Muscle layer of duodenum (tissue), 2 donors: ENCODE measurements at regions not wholly inside any gene's neighbourhood (a gene's known extent, or its start where the extent isn't known, plus 50 kb on each side); places are given as distances from the start of the nearest gene placed in this dataset.
"Not testable (repeated sequence)": the region's sequence is repeated elsewhere in the genome, so short reads cannot be mapped to it uniquely, and the experiment has no call there.

ENCODE experiments used
- H3K27ac ChIP-seq: one replicate; pipeline ENCODE4 v1.7.0; 2013; ENCODE audit warnings: mild to moderate bottlenecking, low read length
- H3K27me3 ChIP-seq: one replicate; pipeline ENCODE4 v1.7.0; 2013; ENCODE audit warnings: low read depth, mild to moderate bottlenecking, control low read depth, low read length
- H3K36me3 ChIP-seq, 2 donors: one replicate each; pipeline ENCODE4 v1.7.0; 2013; ENCODE audit warnings: low read length in 2 of 2, control low read depth in 1 of 2, mild to moderate bottlenecking in 1 of 2; ENCODE audit not compliant: insufficient read depth in 2 of 2, control insufficient read depth in 1 of 2
- H3K4me1 ChIP-seq, 2 donors: one replicate each; pipeline ENCODE4 v1.7.0; 2013; ENCODE audit warnings: low read length in 2 of 2, mild to moderate bottlenecking in 2 of 2, control low read depth in 1 of 2, moderate library complexity in 1 of 2; ENCODE audit not compliant: insufficient read depth in 2 of 2, control insufficient read depth in 1 of 2
- H3K4me3 ChIP-seq, 2 donors: one replicate each; pipeline ENCODE4 v1.7.0; 2013; ENCODE audit warnings: low read length in 2 of 2, low read depth in 1 of 2, mild to moderate bottlenecking in 1 of 2
- H3K9me3 ChIP-seq, 2 donors: one replicate each; pipeline ENCODE4 v1.7.0; 2013; ENCODE audit warnings: low read length in 2 of 2, control low read depth in 1 of 2, mild to moderate bottlenecking in 1 of 2; ENCODE audit not compliant: control insufficient read depth in 1 of 2
- donor health status: healthy.

DNA sequence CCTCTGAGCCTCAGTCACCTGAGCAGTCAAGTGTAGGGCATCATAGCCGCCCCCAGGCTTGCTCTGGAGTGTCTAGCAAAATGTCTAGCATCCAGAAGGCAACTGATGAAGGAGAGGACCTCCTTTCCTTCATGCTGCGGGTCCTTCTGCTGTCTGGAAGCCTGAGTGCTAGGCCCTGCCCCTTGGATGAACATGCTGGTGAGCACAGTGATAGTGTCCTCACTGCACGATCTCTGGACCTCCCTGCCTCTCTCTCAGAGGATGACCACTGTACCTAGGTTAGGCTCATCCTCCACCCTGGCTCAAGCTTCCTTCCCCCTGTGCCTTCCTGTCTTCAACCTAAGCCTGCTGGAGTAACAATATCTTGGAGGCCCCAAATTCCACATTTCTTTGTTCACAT, 128.6 kb downstream of the TENT5C start:
- peak overlapping the region in 1 of 2 donors; percentile 45 for H3K4me3 ChIP-seq
- no peaks in the 10 kb centered on the region for H3K36me3 ChIP-seq
- H3K9me3 ChIP-seq = peaks cover 0 to 2% of the 10 kb centered on the region in 2 donors
- no peak overlapping the region for H3K27ac ChIP-seq
- no peaks in the 10 kb centered on the region for H3K27me3 ChIP-seq
- H3K4me1 ChIP-seq = peaks cover 0 to 9% of the 10 kb centered on the region in 2 donors

GRCh38 chr1:117735045-117735992, 129.5 kb downstream of the TENT5C start:
- no peaks in the 10 kb centered on the region for H3K27me3 ChIP-seq
- H3K36me3 ChIP-seq = no peaks in the 10 kb centered on the region
- H3K27ac ChIP-seq = peak overlapping the region; percentile 10
- peak overlapping the region; percentile 45 to 48 for H3K4me3 ChIP-seq
- peaks cover 0 to 11% of the 10 kb centered on the region in 2 donors for H3K4me1 ChIP-seq
- peaks cover 0 to 2% of the 10 kb centered on the region in 2 donors for H3K9me3 ChIP-seq

- peaks cover 0 to 16% of the 10 kb centered on the region in 2 donors for H3K4me1 ChIP-seq
- no peak overlapping the region for H3K27ac ChIP-seq
- H3K9me3 ChIP-seq = peaks cover 0 to 2% of the 10 kb centered on the region in 2 donors
Measured at GRCh38 chr1:117739504-117739903, 133.7 kb downstream of the TENT5C start.

GRCh38 chr1:117740496-117740895, 134.6 kb downstream of the TENT5C start:
- Histone ChIP-seq H3K4me1 (peaks cover 0 to 10% of the 10 kb centered on the region in 2 donors), H3K27ac (no peak overlapping the region), H3K9me3 (peaks cover 0 to 2% of the 10 kb centered on the region in 2 donors), H3K36me3 (no peaks in the 10 kb centered on the region), H3K27me3 (no peaks in the 10 kb centered on the region), H3K4me3 (no peak overlapping the region)

More at GRCh38 chr1:117739504-117739903, 133.7 kb downstream of the TENT5C start:
- no peak overlapping the region for H3K4me3 ChIP-seq
- no peaks in the 10 kb centered on the region for H3K27me3 ChIP-seq
- H3K36me3 ChIP-seq = no peaks in the 10 kb centered on the region

- H3K36me3 ChIP-seq, H3K27me3 ChIP-seq, H3K27ac ChIP-seq, H3K9me3 ChIP-seq, H3K4me1 ChIP-seq, H3K4me3 ChIP-seq: not testable (repeated sequence)
Measured at GRCh38 chr1:117746565-117746964, 140.7 kb downstream of the TENT5C start.

DNA sequence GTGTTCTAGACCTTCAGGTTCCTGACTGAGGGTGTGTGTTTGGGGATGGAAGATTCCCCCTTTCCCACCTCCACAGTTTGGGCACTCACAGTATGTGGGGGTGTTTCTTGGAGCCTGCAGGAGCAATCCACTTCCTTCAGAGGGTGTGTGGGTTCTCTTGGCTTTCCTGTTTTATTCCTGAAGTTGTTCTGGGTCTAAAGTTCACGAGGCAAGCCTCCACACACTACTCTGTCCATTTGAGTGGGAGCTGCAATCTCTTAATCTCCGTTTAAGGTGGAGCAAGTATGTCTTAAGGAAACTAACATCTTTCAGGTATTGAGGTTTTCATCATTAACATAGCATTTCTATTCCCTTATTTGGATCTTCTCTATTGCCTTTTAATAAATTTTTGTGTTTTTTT, 141.8 kb downstream of the TENT5C start:
- no peaks in the 10 kb centered on the region for H3K4me1 ChIP-seq
- no peaks in the 10 kb centered on the region for H3K36me3 ChIP-seq
- peaks cover 0 to 4% of the 10 kb centered on the region in 2 donors for H3K9me3 ChIP-seq
- H3K4me3 ChIP-seq = no peak overlapping the region
- no peaks in the 10 kb centered on the region for H3K27me3 ChIP-seq
- no peak overlapping the region for H3K27ac ChIP-seq

- H3K36me3 ChIP-seq = no peaks in the 10 kb centered on the region
- peaks cover 0 to 7% of the 10 kb centered on the region in 2 donors for H3K4me1 ChIP-seq
- H3K27ac ChIP-seq = no peak overlapping the region
- H3K4me3 ChIP-seq = no peak overlapping the region
- H3K27me3 ChIP-seq = no peaks in the 10 kb centered on the region
- H3K9me3 ChIP-seq = peaks cover 0 to 4% of the 10 kb centered on the region in 2 donors
Measured at GRCh38 chr1:117751321-117751720, 145.5 kb downstream of the TENT5C start.

GRCh38 chr1:117752661-117753060, 146.8 kb downstream of the TENT5C start:
- Histone ChIP-seq H3K27me3 (no peaks in the 10 kb centered on the region), H3K4me3 (no peak overlapping the region), H3K36me3 (no peaks in the 10 kb centered on the region), H3K27ac (no peak overlapping the region), H3K4me1 (peaks cover 0 to 7% of the 10 kb centered on the region in 2 donors), H3K9me3 (no peaks in the 10 kb centered on the region)

DNA sequence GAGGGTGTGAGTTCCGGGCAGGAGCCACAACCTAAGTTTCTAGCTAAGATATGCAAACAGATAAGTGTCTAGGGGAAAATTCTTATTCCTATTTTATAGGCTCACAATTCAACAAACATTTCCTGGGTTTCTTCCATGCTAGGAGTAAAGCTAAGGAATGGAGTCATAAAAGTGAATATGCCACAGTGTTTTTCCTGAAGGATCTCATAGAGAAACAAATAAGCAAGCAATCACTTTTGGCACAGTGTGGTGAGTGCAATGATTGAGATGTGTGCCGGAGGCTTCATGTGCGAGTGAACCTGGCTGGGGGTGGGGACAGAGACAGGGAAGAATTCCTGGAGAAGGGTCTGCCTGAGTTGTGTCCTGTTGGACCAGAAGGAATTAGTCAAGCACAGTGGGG, 147.4 kb downstream of the TENT5C start:
- Histone ChIP-seq H3K4me1 (peaks cover 0 to 7% of the 10 kb centered on the region in 2 donors), H3K27me3 (no peaks in the 10 kb centered on the region), H3K9me3 (no peaks in the 10 kb centered on the region), H3K36me3 (no peaks in the 10 kb centered on the region), H3K27ac (no peak overlapping the region), H3K4me3 (no peak overlapping the region)

DNA sequence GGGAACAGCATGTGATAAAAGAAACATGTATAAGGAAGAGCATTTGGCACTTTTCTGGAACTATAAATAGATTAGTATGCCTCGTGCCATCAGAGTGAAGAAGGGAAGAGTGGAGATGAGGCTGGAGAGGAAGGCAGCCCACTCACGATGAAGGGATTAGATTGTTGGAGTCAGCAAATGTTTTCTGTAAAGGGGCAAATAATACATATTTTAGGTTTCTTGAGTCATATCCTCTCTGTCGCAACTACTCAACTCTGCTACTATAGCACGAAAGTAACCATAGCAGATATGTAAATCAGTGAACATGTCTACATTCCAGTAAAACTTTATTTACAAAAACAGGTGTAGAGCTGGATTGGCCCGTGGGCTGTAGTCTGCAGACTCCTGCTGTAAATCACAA, 147.8 kb downstream of the TENT5C start:
- Histone ChIP-seq H3K36me3 (no peaks in the 10 kb centered on the region), H3K4me3 (peak overlapping the region; percentile 38 to 43), H3K27ac (no peak overlapping the region), H3K4me1 (peaks cover 0 to 7% of the 10 kb centered on the region in 2 donors), H3K27me3 (no peaks in the 10 kb centered on the region), H3K9me3 (no peaks in the 10 kb centered on the region)

DNA sequence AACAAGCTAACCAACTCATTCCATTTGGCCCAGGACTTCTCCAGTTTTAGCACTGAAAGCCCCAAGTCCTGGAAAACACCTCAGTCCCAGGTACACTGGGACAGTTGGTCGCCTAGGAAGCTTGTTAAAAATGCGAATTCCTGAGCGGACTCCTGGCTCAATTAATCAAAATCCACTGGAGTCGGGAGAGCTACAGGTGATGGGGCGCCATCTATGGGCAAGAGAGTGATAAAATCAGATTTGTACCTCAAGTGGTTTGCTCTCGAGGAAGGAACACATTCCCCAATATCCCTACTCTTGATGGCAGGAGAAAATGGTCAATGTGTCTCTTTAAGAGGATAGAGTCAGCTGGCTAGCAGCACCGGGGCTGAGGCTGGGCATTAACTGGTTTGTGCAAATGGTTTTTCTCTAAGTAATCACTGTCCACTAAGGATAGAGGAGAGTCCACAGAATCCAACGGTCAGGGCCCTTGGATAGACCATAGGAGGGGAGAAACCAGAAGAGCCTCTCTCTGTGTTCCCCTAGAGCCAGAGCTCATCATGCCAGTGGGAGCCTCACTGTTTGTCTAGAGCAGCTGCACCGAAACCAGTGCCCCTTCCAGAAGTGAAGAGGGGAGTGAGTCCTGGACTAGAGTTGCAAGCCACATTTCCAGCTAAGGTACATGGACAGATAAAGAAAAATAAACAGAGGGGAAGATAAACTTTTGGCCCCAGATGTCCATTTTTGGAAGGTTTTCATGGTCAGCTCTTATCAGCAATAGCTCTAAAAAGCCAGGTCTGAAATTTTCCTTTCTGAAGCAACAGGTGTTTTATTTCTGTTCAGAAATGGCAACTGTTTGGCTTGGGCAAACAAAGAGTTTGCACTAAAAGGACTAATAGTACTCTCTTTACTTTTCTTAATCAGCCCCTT, 148.5 kb downstream of the TENT5C start:
- Histone ChIP-seq H3K9me3 (no peaks in the 10 kb centered on the region), H3K27me3 (no peaks in the 10 kb centered on the region), H3K27ac (no peak overlapping the region), H3K4me1 (peaks cover 0 to 7% of the 10 kb centered on the region in 2 donors), H3K4me3 (peak overlapping the region; percentile 38 to 43), H3K36me3 (no peaks in the 10 kb centered on the region)
